GM12872 (cell line): ENCODE measurements at regions not wholly inside any gene's neighbourhood (a gene's known extent, or its start where the extent isn't known, plus 50 kb on each side); places are given as distances from the start of the nearest gene placed in this dataset.

Experiments used
- CTCF ChIP-seq: IDR thresholded peaks from 3 replicates; pipeline ENCODE4 v1.5.1; 2011; ENCODE audit warnings: low read depth, mild to moderate bottlenecking, low read length, moderate library complexity; ENCODE audit not compliant: insufficient read depth

GRCh38 chr5:125489146-125489545 is 742.7 kb upstream of the ZNF608 start:
- no peak for TF ChIP-seq CTCF

GRCh38 chr5:125491986-125492492 is 745.6 kb upstream of the ZNF608 start:
- TF ChIP-seq CTCF = no peak

- TF ChIP-seq CTCF = no peak
Measured at GRCh38 chr5:125492977-125493376, 746.5 kb upstream of the ZNF608 start.

GRCh38 chr5:125496393-125496792 is 750.0 kb upstream of the ZNF608 start:
- no peak for TF ChIP-seq CTCF

- no peak for TF ChIP-seq CTCF
Measured at GRCh38 chr5:125497651-125498050, 751.2 kb upstream of the ZNF608 start.

GRCh38 chr5:125499636-125500332 is 753.3 kb upstream of the ZNF608 start:
- no peak for TF ChIP-seq CTCF

- no peak for TF ChIP-seq CTCF
Measured at GRCh38 chr5:125501396-125501795, 755.0 kb upstream of the ZNF608 start.
